H1 (cell line): ENCODE measurements at regions not wholly inside any gene's neighbourhood (a gene's known extent, or its start where the extent isn't known, plus 50 kb on each side); places are given as distances from the start of the nearest gene placed in this dataset.

ENCODE experiments used
- CHD1 ChIP-seq: IDR thresholded peaks from 2 replicates; pipeline ENCODE4 v1.6.1; 2012; ENCODE audit warnings: low read depth, low read length, improper control_type of control experiment
- EGR1 ChIP-seq: IDR thresholded peaks from 2 replicates; pipeline ENCODE4 v1.6.1; 2011; ENCODE audit warnings: low read depth, low read length, borderline replicate concordance
- EZH2 ChIP-seq: fragments of 200-600 bp; sonication (generic); IDR thresholded peaks from 2 replicates; pipeline ENCODE4 v1.7.1; 2012; ENCODE audit warnings: low read depth, mild to moderate bottlenecking, moderate library complexity, low read length, inconsistent platforms; ENCODE audit not compliant: severe bottlenecking
- KDM1A ChIP-seq: fragments of 200-600, 300-600 bp; sonication (generic); IDR thresholded peaks from 2 replicates; pipeline ENCODE4 v1.7.1; 2016; ENCODE audit warnings: mild to moderate bottlenecking, low read length, borderline replicate concordance

- no peak for TF ChIP-seq CHD1
- TF ChIP-seq EZH2 = no peak
- no peak for TF ChIP-seq EGR1
- no peak for TF ChIP-seq KDM1A
Observed at GRCh38 chr3:13709706-13710105, 160.8 kb downstream of the FBLN2 start (continued).
